HG03442 (cell line): ENCODE measurements at regions not wholly inside any gene's neighbourhood (a gene's known extent, or its start where the extent isn't known, plus 50 kb on each side); places are given as distances from the start of the nearest gene placed in this dataset.
"Not testable (repeated sequence)": the region's sequence is repeated elsewhere in the genome, so short reads cannot be mapped to it uniquely, and the experiment has no call there.

Source experiments
- ATAC-seq: cut with Tn5 transposase; IDR thresholded peaks from one replicate; pipeline ENCODE4 v1.9.1; 2021; ENCODE audit warnings: mild to moderate bottlenecking, moderate library complexity; ENCODE audit not compliant: unreplicated experiment

DNA sequence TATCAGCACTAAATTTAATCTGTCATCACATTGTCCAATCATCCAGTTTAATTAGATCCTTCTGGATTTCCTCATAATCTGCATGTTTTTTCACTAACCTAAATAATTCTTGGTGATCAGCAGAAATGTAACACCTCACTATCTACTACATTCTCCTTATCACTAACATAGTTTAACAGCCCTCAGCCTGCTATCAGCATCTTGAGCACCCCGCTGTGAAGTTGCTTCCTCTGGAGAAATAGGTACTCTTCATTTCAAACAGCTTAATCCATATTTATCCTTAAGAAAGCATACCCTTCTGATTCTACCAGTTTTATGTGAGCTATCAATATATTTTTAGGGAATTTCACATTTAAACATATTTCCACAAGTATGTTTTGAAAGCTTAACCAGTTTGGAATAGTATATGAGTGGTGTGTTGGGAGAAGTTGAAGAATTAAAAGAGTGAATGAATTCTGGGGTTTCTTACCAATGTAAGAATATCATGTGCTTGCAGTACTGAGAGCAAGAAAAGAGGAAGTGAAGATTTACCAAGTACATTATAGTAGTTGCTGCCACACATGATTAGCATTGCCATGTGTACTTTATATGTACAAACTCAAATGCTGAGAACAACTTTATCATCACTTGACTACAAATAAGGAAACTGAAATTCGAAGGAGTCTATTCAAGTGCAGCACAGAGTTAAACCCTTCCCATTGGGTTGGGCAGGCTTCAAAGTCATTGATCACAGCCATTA, 771.1 kb upstream of the ADGRL4 start:
- peak; percentile 100 for ATAC-seq

DNA sequence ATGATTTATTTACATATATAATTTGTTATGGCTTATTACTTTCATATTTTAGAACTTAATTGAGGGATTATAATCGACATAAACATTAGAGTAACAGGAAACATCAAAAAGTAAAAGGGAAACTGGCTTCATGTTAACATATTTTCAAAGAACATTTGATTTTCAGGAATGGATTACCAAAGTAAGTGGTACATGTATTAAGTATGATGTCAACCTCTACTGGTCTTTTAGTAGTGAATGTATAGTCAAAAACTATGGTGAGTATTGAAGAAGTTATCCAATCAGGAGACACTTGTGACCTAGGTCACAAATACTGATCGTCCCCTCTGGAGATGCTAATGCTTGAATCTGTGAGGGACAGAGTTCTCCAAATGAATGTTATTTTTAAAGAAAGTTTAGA, 768.9 kb upstream of the ADGRL4 start:
- no peak for ATAC-seq

DNA sequence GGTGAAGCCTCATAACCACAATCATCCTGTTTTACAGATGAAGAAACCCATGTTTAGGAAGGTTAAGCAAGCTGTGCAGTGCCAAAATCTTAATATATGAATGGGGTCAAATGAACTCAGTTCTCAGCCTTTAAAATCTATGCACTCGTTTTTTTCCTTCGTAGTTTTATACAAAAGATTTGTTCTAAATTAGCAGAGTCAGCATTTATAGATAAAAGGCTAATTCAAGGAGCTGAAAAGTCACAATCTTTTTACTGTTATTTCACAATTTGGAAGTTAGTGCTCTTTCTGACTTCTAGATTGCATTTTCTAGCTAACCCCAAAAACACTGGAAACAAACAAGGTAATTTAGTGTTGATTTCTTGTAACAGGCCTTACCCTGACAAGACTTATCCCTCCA, 766.9 kb upstream of the ADGRL4 start:
- no peak for ATAC-seq

DNA sequence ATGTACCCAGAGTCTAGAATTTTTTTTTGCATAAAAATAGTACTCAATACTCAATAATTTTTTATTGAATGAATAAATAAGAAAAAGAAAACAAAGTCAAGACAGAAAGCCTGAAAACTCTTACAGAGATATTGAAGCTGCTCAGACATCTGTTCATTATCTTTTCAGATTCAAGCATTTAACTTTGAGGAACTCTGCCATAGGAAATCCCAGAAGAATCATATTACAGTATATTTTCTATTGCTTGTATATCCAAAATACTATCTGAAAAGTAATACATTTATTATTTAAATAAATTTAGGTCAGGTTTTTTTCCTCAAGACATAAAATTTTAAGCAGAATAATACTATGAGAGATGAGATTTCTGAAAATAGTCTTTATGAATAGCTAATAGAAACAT, 755.9 kb upstream of the ADGRL4 start:
- no peak for ATAC-seq

DNA sequence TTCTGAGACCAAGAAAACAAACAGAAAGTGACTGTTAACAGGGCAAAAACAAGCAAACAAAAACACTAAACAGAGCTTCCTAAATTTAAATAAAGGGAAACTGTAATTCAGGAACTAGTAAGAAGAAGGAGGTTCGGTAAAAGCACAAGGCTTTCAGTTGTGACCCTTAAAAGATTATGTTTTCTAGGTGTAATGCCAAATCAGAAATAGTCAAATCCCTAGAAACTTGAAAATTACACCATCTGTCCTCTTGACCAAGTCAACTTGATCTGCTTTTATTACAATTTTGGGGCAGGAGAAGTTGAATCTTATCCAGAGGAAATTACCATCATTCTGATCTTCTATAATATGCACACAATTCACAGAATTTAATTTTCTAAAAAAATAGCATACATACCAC, 754.0 kb upstream of the ADGRL4 start:
- no peak for ATAC-seq

DNA sequence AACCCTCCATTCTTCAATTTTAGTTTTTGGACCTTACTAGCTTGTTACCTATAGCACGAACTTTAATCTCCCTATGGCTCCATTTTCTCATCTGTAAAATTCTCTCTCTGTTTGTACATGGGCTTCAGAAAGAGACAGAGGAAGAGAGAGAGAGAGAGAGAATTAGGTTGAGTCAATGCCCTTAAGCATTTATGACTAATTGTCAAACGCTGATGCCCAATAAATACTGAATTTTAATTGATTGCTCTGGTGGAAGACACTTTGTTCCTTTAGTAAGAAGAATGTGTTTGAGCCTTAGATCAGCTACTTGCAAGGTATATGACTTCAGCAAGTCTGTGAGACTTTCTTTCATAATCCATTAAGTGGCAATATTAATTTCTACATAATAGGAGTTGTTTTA, 743.1 kb upstream of the ADGRL4 start:
- no peak for ATAC-seq

DNA sequence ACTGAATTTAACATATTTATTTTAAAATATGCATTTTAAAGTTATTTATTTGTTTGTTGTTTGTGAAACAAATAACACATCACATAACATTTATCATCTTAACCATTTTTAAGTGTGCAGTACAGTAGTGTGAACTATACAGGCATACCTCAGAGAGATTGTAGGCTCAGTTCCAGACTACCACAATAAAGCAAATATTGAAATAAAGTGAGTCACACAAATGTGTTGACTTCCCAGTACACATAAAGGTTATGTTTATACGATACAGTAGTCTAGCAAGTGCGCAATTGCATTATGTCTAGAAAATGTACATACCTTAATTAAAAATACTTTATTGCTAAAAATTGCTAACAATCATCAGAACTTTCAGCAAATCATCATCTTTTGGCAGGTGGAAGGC, 739.4 kb upstream of the ADGRL4 start:
- ATAC-seq = no peak

DNA sequence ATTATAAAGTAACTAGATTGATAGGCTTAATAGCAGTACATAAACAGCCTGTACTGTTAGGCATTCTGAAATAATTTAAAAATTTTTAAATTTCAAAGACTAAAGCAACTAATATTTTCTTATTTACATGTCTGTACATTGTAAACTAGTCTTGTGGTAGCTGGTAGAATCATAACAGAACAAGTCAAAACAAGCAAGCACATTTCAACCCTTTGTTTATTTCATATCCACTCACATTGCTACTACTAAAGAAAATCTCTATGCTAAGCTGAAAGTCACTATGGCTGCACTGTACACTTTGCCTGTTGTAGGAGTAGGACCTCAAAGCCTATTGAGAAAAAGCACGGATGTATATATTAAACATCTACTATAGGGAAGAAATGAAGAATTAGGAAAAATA, 738.2 kb upstream of the ADGRL4 start:
- ATAC-seq = no peak

DNA sequence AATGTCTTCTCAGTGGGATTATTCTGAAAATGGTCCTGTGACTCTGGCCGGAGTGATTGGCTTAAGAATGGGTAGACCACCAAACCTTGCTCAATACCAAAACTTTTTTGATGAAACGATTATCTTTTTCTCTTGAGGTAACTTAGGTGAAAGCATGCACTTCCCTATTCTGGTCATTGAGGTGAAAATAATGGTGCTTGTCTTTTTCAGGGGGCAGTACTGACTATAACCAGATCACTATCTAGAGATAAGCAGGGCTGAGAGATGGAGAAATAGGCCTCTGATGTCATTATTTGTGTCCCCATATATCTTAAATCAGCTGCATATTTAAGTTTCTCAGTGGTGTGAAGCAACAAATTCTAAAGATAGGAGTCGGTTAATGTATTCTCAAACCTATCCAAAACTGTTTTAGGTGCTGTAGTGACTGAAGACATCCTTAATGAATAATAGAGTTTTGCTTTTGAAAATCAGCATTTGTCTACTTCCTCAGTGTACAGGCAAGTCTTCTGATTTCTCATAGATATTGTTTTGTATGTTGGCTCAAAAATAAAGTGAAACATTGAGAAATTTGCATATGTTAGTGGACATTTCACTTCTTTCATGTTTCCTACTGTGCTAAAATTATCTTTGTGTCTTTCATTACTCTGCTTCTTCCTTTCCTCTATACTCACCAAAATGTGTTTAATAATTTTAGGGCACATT, 735.3 kb upstream of the ADGRL4 start:
- ATAC-seq = peak; percentile 72

DNA sequence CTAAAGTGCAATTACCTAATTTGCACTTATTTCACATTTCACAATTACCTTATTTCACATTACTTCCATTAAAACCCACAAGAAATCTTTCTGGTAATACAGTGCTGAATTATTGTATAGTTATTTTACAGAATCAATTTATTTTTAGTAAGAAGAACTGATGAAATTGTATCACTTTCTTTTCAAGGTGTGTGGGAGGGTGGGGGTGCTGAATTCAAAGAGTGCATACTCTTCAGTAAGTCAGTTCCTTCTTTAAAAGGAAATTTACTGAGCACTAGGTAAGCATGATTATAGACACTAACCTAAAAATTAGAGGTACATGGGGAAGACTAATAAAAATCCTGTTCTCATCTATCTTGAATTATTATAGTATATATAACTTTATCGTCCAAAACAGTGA, 731.6 kb upstream of the ADGRL4 start:
- no peak for ATAC-seq

DNA sequence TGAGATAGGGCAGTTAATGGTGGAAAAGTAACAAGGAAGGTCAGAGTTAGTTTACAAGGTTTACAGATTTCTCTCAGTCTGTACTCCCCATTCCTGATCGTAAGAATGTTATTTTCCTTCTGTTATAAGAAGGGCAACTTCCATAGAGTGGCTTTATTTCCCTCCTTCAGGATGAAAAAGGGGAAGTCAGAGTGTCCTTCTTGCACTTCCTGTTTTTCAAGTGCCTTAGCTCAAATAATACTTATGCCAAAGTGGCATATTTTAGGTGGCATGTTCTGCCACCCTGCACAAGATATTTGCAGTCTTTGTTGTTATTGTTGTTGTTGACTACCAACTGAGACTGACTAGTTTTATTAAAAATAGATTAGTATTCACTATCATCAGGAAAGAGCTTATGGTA, 730.7 kb upstream of the ADGRL4 start:
- no peak for ATAC-seq

DNA sequence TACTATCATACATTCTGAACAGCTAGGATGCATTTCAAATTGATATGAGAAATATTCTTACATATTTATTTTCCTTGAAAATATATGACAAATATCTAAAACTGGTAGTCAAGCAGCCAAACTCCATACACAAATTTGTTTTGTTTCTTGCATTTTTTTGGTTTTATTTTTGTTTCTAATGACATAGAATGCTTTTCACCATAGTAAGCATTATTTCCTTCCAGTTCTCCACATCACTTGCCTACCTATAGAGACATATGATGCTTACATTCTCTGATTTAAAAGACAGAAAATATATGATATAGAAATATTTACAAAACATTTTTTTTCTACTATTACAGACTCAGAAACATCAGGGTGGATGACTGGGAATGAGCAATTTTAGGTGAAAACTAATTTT, 726.4 kb upstream of the ADGRL4 start:
- ATAC-seq = no peak

DNA sequence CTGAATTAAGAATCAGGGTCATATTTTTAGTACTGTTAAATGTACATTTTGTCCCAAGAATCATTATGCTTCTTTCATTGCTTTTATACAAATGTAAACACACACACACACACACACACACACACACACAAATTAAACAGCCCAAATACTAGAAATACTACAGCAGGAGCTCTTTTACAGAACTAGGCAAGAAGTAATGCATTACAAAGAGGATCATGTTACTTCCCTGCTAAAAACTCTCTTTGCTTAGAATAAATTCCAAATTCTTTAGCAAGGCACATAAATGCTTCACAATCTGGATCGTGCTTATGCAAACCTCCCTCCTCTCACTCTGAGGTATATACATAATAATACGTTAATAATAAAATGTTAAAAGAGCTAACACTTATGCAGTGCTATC, 720.4 kb upstream of the ADGRL4 start:
- ATAC-seq = no peak

DNA sequence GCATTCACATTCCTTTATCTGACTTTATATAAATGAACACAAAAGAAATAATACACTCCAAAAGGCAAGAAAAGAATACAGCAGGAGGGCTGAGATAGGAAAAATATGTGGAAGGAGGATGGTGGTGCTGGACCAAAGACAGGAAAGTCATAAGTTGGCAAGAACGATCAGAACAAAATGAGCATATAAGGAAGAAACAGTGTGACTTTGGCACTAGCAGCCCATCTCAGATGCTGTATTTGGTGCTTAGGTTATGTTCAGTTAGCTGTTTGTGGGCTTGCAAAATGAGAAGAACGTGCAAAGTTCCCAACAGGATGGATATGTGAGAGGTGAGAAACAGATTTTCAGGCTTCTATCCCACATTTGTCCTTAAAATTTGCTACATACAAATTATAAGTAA, 719.8 kb upstream of the ADGRL4 start:
- ATAC-seq = no peak

DNA sequence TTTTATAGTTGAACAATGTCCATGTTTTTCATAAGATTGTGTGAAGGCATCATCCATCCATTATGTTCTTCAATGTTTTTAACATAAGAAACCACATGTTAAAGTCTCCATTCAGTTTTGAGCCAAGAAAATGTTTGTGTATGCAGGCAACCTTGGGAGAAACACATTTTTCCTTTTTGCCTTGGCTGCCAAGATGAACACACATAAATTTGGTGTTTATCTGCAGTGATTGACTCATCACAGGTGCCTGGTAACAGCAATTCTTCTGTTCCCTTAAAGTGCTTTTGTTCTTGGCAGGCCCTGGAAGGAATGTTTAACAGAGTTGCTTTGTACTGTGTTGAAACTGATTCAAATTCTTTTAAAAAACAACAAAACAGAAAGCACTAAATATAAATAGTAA, 709.9 kb upstream of the ADGRL4 start:
- ATAC-seq = no peak

DNA sequence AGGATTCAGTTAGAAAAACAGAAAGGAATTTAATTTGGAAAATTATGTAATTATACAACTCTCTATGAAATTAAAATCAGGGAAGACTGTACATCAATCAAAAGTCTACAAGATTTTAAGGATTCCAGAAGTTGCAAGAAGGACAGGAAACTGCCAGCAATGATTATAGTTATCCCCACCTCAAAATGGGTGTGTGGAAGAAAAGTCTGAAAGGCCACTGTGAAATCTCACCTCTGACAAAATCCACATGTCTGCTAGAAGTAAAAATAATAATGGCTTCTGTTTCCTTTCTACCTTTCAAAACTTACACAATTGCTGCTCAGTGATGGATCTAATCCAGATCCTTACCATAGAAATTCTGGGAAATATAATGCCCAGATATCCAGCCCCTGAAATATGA, 708.1 kb upstream of the ADGRL4 start:
- no peak for ATAC-seq

DNA sequence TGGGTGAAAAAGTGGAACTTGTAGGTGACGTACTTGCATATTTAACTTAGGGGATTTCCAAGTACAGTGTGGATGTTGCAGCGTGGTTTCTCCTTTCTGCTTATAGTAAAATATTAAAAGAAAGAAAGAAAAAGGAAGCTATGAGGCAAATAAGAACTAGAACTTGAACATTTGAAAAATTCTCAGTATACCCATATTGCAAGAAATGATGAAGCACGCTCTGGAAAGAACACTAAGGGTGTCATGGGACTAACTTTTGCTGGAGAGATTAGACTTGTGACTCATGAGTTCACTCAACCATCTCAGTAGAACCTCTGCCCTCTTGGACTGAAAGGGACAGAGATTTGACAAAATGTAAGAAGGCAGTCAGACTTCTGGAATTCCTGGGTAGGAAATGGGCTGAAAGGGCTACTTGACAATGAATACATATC, 704.5 kb upstream of the ADGRL4 start:
- peak; percentile 89 for ATAC-seq

DNA sequence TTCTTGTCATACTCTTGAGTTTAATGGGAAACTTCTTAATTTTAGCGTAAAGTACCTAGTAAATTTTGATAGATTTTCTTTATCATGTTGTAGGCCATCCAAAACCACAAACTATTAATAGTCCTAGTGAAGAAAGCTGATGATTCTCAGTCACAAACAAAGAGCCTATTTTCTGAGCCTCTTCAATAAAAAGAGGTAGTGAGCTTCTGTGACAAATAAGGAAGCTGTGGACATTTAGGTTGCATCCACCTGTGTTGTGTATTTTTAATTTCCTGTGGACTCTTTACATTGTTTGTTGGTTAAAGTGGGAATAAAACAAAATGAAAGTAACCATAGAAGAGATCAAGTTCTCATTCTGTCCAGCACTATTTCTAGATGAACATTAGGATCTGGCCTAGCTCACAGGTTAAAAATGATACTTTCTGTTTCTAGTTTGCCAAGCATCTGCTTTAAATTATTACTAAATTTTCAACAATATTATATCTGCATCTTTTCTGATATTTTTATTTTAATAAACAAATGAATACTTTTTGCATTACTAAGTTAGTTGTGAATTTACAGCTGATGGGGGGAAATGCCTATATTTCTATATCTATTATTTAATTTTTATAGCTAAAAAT, 702.2 kb upstream of the ADGRL4 start:
- no peak for ATAC-seq

DNA sequence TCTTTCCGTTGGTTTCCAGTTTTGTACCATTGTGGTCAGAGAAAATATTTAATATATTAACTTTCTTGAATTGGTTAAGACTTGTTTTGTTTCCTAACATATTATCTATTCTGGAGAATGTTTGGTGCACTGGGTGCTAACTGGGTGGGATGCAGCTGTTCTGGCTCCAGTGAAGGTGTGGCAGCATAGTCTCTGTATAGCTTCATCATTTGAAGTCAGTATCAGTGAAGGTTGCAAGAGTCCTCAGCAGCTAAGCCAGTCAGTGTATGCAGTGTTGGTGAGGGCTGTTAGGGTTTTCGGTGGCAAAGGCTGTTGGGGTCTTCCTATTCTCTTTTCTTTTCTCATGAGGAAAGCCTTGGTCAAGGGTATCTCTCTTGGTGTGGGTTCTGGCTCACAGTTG, 698.7 kb upstream of the ADGRL4 start:
- no peak for ATAC-seq

DNA sequence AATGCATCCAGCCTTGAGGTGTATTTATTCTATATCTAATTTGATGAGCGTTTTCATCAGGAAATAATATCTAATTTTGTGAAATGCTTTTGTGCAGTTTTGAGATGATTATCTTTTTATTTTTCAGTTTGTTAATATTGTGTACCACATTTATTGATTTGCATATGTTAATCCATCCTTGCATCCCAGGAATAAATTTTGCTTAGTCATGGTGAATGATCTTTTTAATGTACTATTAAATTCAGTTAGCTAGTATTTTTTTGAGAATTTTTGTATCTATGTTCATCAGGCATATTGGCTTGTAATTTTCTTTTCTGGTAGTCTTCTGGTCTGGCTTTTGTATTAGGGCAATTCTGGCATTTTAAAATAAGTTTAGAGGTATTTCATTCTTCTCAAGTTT, 697.5 kb upstream of the ADGRL4 start:
- ATAC-seq = no peak

DNA sequence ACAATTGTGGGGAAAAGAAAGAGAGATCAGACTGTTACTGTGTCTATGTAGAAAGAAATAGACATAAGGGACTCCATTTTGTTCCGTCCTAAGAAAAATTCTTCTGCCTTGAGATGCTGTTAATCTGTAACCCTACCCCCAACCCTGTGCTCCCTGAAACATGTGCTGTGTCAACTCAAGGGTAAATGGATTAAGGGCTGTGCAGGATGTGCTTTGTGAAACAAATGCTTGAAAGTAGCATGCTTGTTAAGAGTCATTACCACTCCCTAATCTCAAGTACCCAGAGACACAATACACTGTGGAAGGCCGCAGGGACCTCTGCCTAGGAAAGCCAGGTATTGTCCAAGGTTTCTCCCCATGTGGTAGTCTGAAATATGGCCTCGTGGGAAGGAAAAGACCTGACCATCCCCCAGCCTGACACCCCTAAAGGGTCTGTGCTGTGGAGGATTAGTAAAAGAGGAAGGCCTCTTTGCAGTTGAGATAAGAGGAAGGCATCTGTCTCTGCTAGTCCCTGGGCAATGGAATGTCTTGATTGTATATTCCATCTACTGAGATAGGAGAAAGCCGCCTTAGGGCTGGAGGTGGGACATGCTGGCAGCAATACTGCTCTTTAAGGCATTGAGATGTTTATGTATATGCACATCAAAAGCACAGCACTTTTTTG, 695.9 kb upstream of the ADGRL4 start:
- ATAC-seq = not testable (repeated sequence)

DNA sequence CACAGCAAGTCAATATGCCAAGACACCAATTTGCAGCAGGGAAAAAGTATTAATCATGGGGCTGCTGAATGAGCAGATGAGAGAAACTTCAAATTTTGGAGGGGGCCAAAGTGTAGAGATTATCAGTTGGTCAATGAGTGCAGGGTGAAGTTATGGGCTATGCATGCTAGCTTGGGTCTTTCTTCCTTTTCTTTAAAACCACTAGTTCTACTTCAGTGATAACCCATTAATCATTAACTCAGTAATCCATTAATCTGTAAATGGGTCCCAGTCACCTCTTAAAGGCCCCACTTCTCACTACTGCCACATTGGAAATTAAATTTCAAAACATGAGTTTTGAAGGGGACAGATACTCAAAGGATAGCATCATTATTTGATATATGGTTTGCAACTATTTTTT, 688.6 kb upstream of the ADGRL4 start:
- ATAC-seq = peak; percentile 72
